Stimulated activated effector memory CD8-positive, alpha-beta T cell treated with anti-CD3 and anti-CD28 coated beads, Interleukin-12 subunit alpha, Interleukin-12 subunit beta, amount 100 ng/mL, for 72 hours (primary cell): ENCODE measurements at regions not wholly inside any gene's neighbourhood (a gene's known extent, or its start where the extent isn't known, plus 50 kb on each side); places are given as distances from the start of the nearest gene placed in this dataset.

Experiments
- ATAC-seq: fragments of 150-1000 bp; cut with Tn5 transposase; 2 replicates; pipeline ENCODE4 v1.10.0; 2021
- DNase-seq, 2 donors: peaks; one replicate each; pipeline ENCODE4 v3.0.0; 2021 to 2022; ENCODE audit warnings: low spot score in 2 of 2
- H3K27ac Mint-ChIP-seq: one replicate; pipeline ENCODE4 v1.8.0; 2022; ENCODE audit warnings: mild to moderate bottlenecking, mixed read lengths
- H3K36me3 Mint-ChIP-seq: one replicate; pipeline ENCODE4 v1.8.0; 2022; ENCODE audit warnings: mild to moderate bottlenecking, mixed read lengths
- H3K4me1 Mint-ChIP-seq: one replicate; pipeline ENCODE4 v1.8.0; 2022; ENCODE audit warnings: mixed read lengths
- H3K4me3 Mint-ChIP-seq: one replicate; pipeline ENCODE4 v1.8.0; 2022; ENCODE audit warnings: mild to moderate bottlenecking, mixed read lengths
- H3K9me3 Mint-ChIP-seq: one replicate; pipeline ENCODE4 v1.8.0; 2022; ENCODE audit warnings: mixed read lengths

- no peaks in the 10 kb centered on the region for H3K36me3 Mint-ChIP-seq
- ATAC-seq (no peak), DNase-seq (no peak)
- no peak overlapping the region for H3K4me3 Mint-ChIP-seq
- H3K9me3 Mint-ChIP-seq = peaks cover 8% of the 10 kb centered on the region
- H3K27ac Mint-ChIP-seq = no peak overlapping the region
- no peaks in the 10 kb centered on the region for H3K4me1 Mint-ChIP-seq
These were observed 65.4 kb upstream of the FCN1 start for GRCh38 chr9:134983074-134983473.

- no peak overlapping the region for H3K27ac Mint-ChIP-seq
- no peaks in the 10 kb centered on the region for H3K36me3 Mint-ChIP-seq
- ATAC-seq (no peak), DNase-seq (no peak)
- H3K4me1 Mint-ChIP-seq = no peaks in the 10 kb centered on the region
- H3K9me3 Mint-ChIP-seq = peaks cover 8% of the 10 kb centered on the region
- no peak overlapping the region for H3K4me3 Mint-ChIP-seq
These were observed 66.0 kb upstream of the FCN1 start for GRCh38 chr9:134983506-134984371.

GRCh38 chr9:134984372-134985265 lies 66.9 kb upstream of the FCN1 start:
- H3K27ac Mint-ChIP-seq = no peak overlapping the region
- H3K36me3 Mint-ChIP-seq = no peaks in the 10 kb centered on the region
- DNase-seq (no peak), ATAC-seq (no peak)
- H3K9me3 Mint-ChIP-seq = peaks cover 8% of the 10 kb centered on the region
- no peaks in the 10 kb centered on the region for H3K4me1 Mint-ChIP-seq
- H3K4me3 Mint-ChIP-seq = no peak overlapping the region

- Mint-ChIP-seq H3K36me3 (no peaks in the 10 kb centered on the region), H3K4me3 (no peak overlapping the region), H3K9me3 (peaks cover 8% of the 10 kb centered on the region), H3K27ac (no peak overlapping the region), H3K4me1 (no peaks in the 10 kb centered on the region)
- ATAC-seq = no peak
- DNase-seq = no peak
These were observed 67.7 kb upstream of the FCN1 start for GRCh38 chr9:134985451-134985850.

- Mint-ChIP-seq H3K36me3 (no peaks in the 10 kb centered on the region), H3K4me3 (no peak overlapping the region), H3K27ac (no peak overlapping the region), H3K9me3 (peaks cover 8% of the 10 kb centered on the region), H3K4me1 (no peaks in the 10 kb centered on the region)
- ATAC-seq = no peak
- no peak for DNase-seq
These were observed 69.2 kb upstream of the FCN1 start for GRCh38 chr9:134986957-134987356.

GRCh38 chr9:134987376-134987775 lies 69.7 kb upstream of the FCN1 start:
- H3K4me3 Mint-ChIP-seq = no peak overlapping the region
- peaks cover 8% of the 10 kb centered on the region for H3K9me3 Mint-ChIP-seq
- DNase-seq = no peak
- no peaks in the 10 kb centered on the region for H3K36me3 Mint-ChIP-seq
- H3K4me1 Mint-ChIP-seq = no peaks in the 10 kb centered on the region
- ATAC-seq = no peak
- no peak overlapping the region for H3K27ac Mint-ChIP-seq

GRCh38 chr9:134987906-134988700 lies 70.4 kb upstream of the FCN1 start:
- Mint-ChIP-seq H3K9me3 (peaks cover 8% of the 10 kb centered on the region), H3K27ac (no peak overlapping the region), H3K4me1 (no peaks in the 10 kb centered on the region), H3K4me3 (no peak overlapping the region), H3K36me3 (no peaks in the 10 kb centered on the region)
- no peak for DNase-seq
- no peak for ATAC-seq

- Mint-ChIP-seq H3K4me1 (no peaks in the 10 kb centered on the region), H3K36me3 (no peaks in the 10 kb centered on the region), H3K9me3 (peaks cover 8% of the 10 kb centered on the region), H3K4me3 (no peak overlapping the region), H3K27ac (no peak overlapping the region)
- no peak for ATAC-seq
- no peak for DNase-seq
These were observed 71.0 kb upstream of the FCN1 start for GRCh38 chr9:134988706-134989105.

GRCh38 chr9:134989206-134990065 lies 71.7 kb upstream of the FCN1 start:
- no peaks in the 10 kb centered on the region for H3K4me1 Mint-ChIP-seq
- H3K9me3 Mint-ChIP-seq = peaks cover 8% of the 10 kb centered on the region
- H3K4me3 Mint-ChIP-seq = no peak overlapping the region
- DNase-seq (no peak), ATAC-seq (no peak)
- H3K36me3 Mint-ChIP-seq = no peaks in the 10 kb centered on the region
- no peak overlapping the region for H3K27ac Mint-ChIP-seq

- ATAC-seq = no peak
- no peak for DNase-seq
- Mint-ChIP-seq H3K4me3 (no peak overlapping the region), H3K4me1 (no peaks in the 10 kb centered on the region), H3K9me3 (peaks cover 3% of the 10 kb centered on the region), H3K36me3 (no peaks in the 10 kb centered on the region), H3K27ac (no peak overlapping the region)
These were observed 74.4 kb upstream of the FCN1 start for GRCh38 chr9:134991808-134992754.

GRCh38 chr9:134992755-134993124 lies 75.0 kb upstream of the FCN1 start:
- no peak for ATAC-seq
- Mint-ChIP-seq H3K36me3 (no peaks in the 10 kb centered on the region), H3K27ac (no peak overlapping the region), H3K4me3 (no peak overlapping the region), H3K4me1 (no peaks in the 10 kb centered on the region), H3K9me3 (no peaks in the 10 kb centered on the region)
- no peak for DNase-seq

- H3K36me3 Mint-ChIP-seq = no peaks in the 10 kb centered on the region
- H3K27ac Mint-ChIP-seq = no peak overlapping the region
- DNase-seq (no peak), ATAC-seq (no peak)
- H3K9me3 Mint-ChIP-seq = no peaks in the 10 kb centered on the region
- H3K4me3 Mint-ChIP-seq = no peak overlapping the region
- no peaks in the 10 kb centered on the region for H3K4me1 Mint-ChIP-seq
These were observed 75.7 kb upstream of the FCN1 start for GRCh38 chr9:134993416-134993815.

GRCh38 chr9:134993996-134994720 lies 76.4 kb upstream of the FCN1 start:
- no peaks in the 10 kb centered on the region for H3K4me1 Mint-ChIP-seq
- H3K4me3 Mint-ChIP-seq = no peak overlapping the region
- no peak overlapping the region for H3K27ac Mint-ChIP-seq
- peaks cover 2% of the 10 kb centered on the region for H3K9me3 Mint-ChIP-seq
- ATAC-seq (no peak), DNase-seq (no peak)
- H3K36me3 Mint-ChIP-seq = no peaks in the 10 kb centered on the region
